Gastroesophageal sphincter (tissue), 4 donors: ENCODE measurements at regions not wholly inside any gene's neighbourhood (a gene's known extent, or its start where the extent isn't known, plus 50 kb on each side); places are given as distances from the start of the nearest gene placed in this dataset.
"Not testable (repeated sequence)": the region's sequence is repeated elsewhere in the genome, so short reads cannot be mapped to it uniquely, and the experiment has no call there.

ENCODE experiments used
- ATAC-seq: fragments of 150-250 bp; one replicate; pipeline ENCODE4 v1.9.1; 2016; ENCODE audit warnings: mild to moderate bottlenecking, moderate library complexity
- H3K27ac ChIP-seq, 4 donors: fragments of 200-600 bp; sonication (generic) in 3 of 4; 1 replicate in 3 of 4; 2 replicates in 1 of 4; pipeline ENCODE4 v1.5.1; 2016 to 2019
- H3K27me3 ChIP-seq: fragments of 200-600 bp; sonication (generic); one replicate; pipeline ENCODE4 v1.5.1; 2019
- H3K36me3 ChIP-seq, 2 donors: fragments of 200-600 bp; sonication (generic); one replicate each; pipeline ENCODE4 v1.5.1; 2019; ENCODE audit warnings: control low read depth in 1 of 2
- H3K4me1 ChIP-seq, 3 donors: fragments of 200-600 bp; sonication (generic); 1 replicate in 2 of 3; 2 replicates in 1 of 3; pipeline ENCODE4 v1.5.1; 2016 to 2019; ENCODE audit warnings: control low read depth in 2 of 3
- H3K4me3 ChIP-seq, 2 donors: fragments of 200-600 bp; sonication (generic); one replicate each; pipeline ENCODE4 v1.5.1; 2019; ENCODE audit warnings: mild to moderate bottlenecking in 1 of 2, moderate library complexity in 1 of 2
- H3K9me3 ChIP-seq, 3 donors: fragments of 200-600 bp; sonication (generic); one replicate each; pipeline ENCODE4 v1.5.1; 2017 to 2019; ENCODE audit warnings: control low read depth in 2 of 3
- CTCF ChIP-seq, 4 experiments: fragments of 200-600 bp in 2 of 4; fragments of 450-650 bp in 2 of 4; sonication (generic) in 1 of 4; IDR thresholded peaks; one replicate each; pipeline ENCODE4 v1.5.1; 2017 to 2019; ENCODE audit warnings: antibody characterized with exemption in 4 of 4, mild to moderate bottlenecking in 2 of 4, moderate library complexity in 2 of 4
- EP300 ChIP-seq: sonication (generic); formaldehyde crosslinking; IDR thresholded peaks from one replicate; pipeline ENCODE4 v1.6.1; 2017; ENCODE audit warnings: antibody characterized with exemption, mild to moderate bottlenecking
- POLR2A ChIP-seq, 2 donors: fragments of 450-650 bp; IDR thresholded peaks; one replicate each; pipeline ENCODE4 v1.6.1; 2017; ENCODE audit warnings: antibody characterized with exemption in 2 of 2, mild to moderate bottlenecking in 2 of 2, moderate library complexity in 1 of 2
- POLR2AphosphoS5 ChIP-seq: sonication (generic); formaldehyde crosslinking; IDR thresholded peaks from one replicate; pipeline ENCODE4 v1.6.1; 2017; ENCODE audit warnings: antibody characterized with exemption
- WGBS, 2 donors: methylation state at CpG; one replicate each; pipeline ENCODE4 v1.1.5; 2018; ENCODE audit warnings: low coverage in 1 of 2; 5-methylcytosine and 5-hydroxymethylcytosine counted together

GRCh38 chr9:15069106-15069505 lies 158.9 kb upstream of the FREM1 start:
- TF ChIP-seq POLR2A (IDR thresholded peaks at IDR 0.05) (no peak), CTCF (IDR thresholded peaks at IDR 0.05) (no peak), EP300 (no peak), POLR2AphosphoS5 (no peak)
- no peaks in the 10 kb centered on the region for H3K9me3 ChIP-seq
- ATAC-seq: no peak
- no peaks in the 10 kb centered on the region for H3K4me1 ChIP-seq
- H3K36me3 ChIP-seq: no peaks in the 10 kb centered on the region
- no peak overlapping the region for H3K4me3 ChIP-seq
- H3K27ac ChIP-seq: no peak overlapping the region
- no peaks in the 10 kb centered on the region for H3K27me3 ChIP-seq
- 62 to 66% methylated on average over 4 of the region's 4 CpGs for WGBS, 2 donors

- H3K36me3 ChIP-seq: no peaks in the 10 kb centered on the region
- TF ChIP-seq POLR2AphosphoS5 (no peak), POLR2A (IDR thresholded peaks at IDR 0.05) (no peak), EP300 (no peak), CTCF (IDR thresholded peaks at IDR 0.05) (no peak)
- no peaks in the 10 kb centered on the region for H3K4me1 ChIP-seq
- 59 to 66% methylated on average over 4 of the region's 4 CpGs for WGBS, 2 donors
- no peaks in the 10 kb centered on the region for H3K27me3 ChIP-seq
- no peak for ATAC-seq
- no peaks in the 10 kb centered on the region for H3K9me3 ChIP-seq
- H3K4me3 ChIP-seq: no peak overlapping the region
- H3K27ac ChIP-seq: no peak overlapping the region
These were observed 158.0 kb upstream of the FREM1 start for GRCh38 chr9:15068261-15068660.

- Histone ChIP-seq H3K4me3 (no peak overlapping the region), H3K36me3 (no peaks in the 10 kb centered on the region), H3K27ac (no peak overlapping the region), H3K9me3 (no peaks in the 10 kb centered on the region), H3K4me1 (no peaks in the 10 kb centered on the region), H3K27me3 (no peaks in the 10 kb centered on the region)
- no peak for TF ChIP-seq EP300
- TF ChIP-seq CTCF (IDR thresholded peaks at IDR 0.05): no peak
- no peak for TF ChIP-seq POLR2AphosphoS5
- TF ChIP-seq POLR2A (IDR thresholded peaks at IDR 0.05): no peak
- 88 to 100% methylated on average over 1 of the region's 1 CpG for WGBS, 2 donors
- no peak for ATAC-seq
These were observed 148.8 kb upstream of the FREM1 start for GRCh38 chr9:15059003-15059402.

- Histone ChIP-seq H3K4me1 (no peaks in the 10 kb centered on the region), H3K36me3 (no peaks in the 10 kb centered on the region), H3K27ac (no peak overlapping the region), H3K4me3 (no peak overlapping the region), H3K9me3 (no peaks in the 10 kb centered on the region), H3K27me3 (no peaks in the 10 kb centered on the region)
- no peak for ATAC-seq
- TF ChIP-seq CTCF (IDR thresholded peaks at IDR 0.05) (no peak), EP300 (no peak)
- WGBS, 2 donors: 38 to 51% methylated on average over 4 of the region's 4 CpGs
These were observed 148.0 kb upstream of the FREM1 start for GRCh38 chr9:15058236-15058635.

GRCh38 chr9:15055284-15055683 lies 145.1 kb upstream of the FREM1 start:
- not testable (repeated sequence) for H3K4me1 ChIP-seq, H3K9me3 ChIP-seq, H3K4me3 ChIP-seq, ATAC-seq, H3K27me3 ChIP-seq, H3K27ac ChIP-seq, H3K36me3 ChIP-seq
- 55 to 57% methylated on average over 3 to 4 of the region's 4 CpGs for WGBS, 2 donors

GRCh38 chr9:15048772-15049171 lies 138.5 kb upstream of the FREM1 start:
- 63 to 90% methylated on average over 1 of the region's 1 CpG for WGBS, 2 donors
- ATAC-seq: no peak
- Histone ChIP-seq H3K27me3 (no peaks in the 10 kb centered on the region), H3K4me3 (no peak overlapping the region), H3K9me3 (no peaks in the 10 kb centered on the region), H3K27ac (no peak overlapping the region), H3K4me1 (no peaks in the 10 kb centered on the region), H3K36me3 (no peaks in the 10 kb centered on the region)
- TF ChIP-seq CTCF (IDR thresholded peaks at IDR 0.05): no peak
- TF ChIP-seq POLR2AphosphoS5: no peak
- no peak for TF ChIP-seq POLR2A (IDR thresholded peaks at IDR 0.05)
- TF ChIP-seq EP300: no peak
